ENCODE measurements at regions not wholly inside any gene's neighbourhood (a gene's known extent, or its start where the extent isn't known, plus 50 kb on each side); places are given as distances from the start of the nearest gene placed in this dataset.
"Not testable (repeated sequence)": the region's sequence is repeated elsewhere in the genome, so short reads cannot be mapped to it uniquely, and the experiment has no call there.

- no peak for DNase-seq
Observed at GRCh38 chr2:184129073-184129472, 469.3 kb upstream of the ZNF804A start.

GRCh38 chr2:184137955-184138354 is 460.4 kb upstream of the ZNF804A start:
- DNase-seq, result no peak

GRCh38 chr2:184141866-184142265 is 456.5 kb upstream of the ZNF804A start:
- no peak for DNase-seq

GRCh38 chr2:184154438-184154837 is 443.9 kb upstream of the ZNF804A start:
- DNase-seq, result peak; percentile 32

- no peak for DNase-seq
Observed at GRCh38 chr2:184155791-184156190, 442.5 kb upstream of the ZNF804A start.

GRCh38 chr2:184157141-184157540 is 441.2 kb upstream of the ZNF804A start:
- no peak for DNase-seq

- DNase-seq, result no peak
Observed at GRCh38 chr2:184162426-184162825, 435.9 kb upstream of the ZNF804A start.

- not testable (repeated sequence) for DNase-seq
Observed at GRCh38 chr2:184168823-184169222, 429.5 kb upstream of the ZNF804A start.

GRCh38 chr2:184169366-184169765 is 429.0 kb upstream of the ZNF804A start:
- no peak for DNase-seq

GRCh38 chr2:184174493-184175104 is 423.7 kb upstream of the ZNF804A start:
- DNase-seq, result no peak

- no peak for DNase-seq
Observed at GRCh38 chr2:184178229-184178628, 420.1 kb upstream of the ZNF804A start.

- DNase-seq, result no peak
Observed at GRCh38 chr2:184186436-184186835, 411.9 kb upstream of the ZNF804A start.

GRCh38 chr2:184187421-184187971 is 410.8 kb upstream of the ZNF804A start:
- no peak for DNase-seq

- DNase-seq, result no peak
Observed at GRCh38 chr2:184190725-184191124, 407.6 kb upstream of the ZNF804A start.

- no peak for DNase-seq
Observed at GRCh38 chr2:184192649-184193048, 405.7 kb upstream of the ZNF804A start.

GRCh38 chr2:184197413-184197812 is 400.9 kb upstream of the ZNF804A start:
- DNase-seq, result no peak

GRCh38 chr2:184198791-184199190 is 399.5 kb upstream of the ZNF804A start:
- DNase-seq, result not testable (repeated sequence)

- DNase-seq, result no peak
Observed at GRCh38 chr2:184199274-184199673, 399.1 kb upstream of the ZNF804A start.

GRCh38 chr2:184201246-184201645 is 397.1 kb upstream of the ZNF804A start:
- DNase-seq, result no peak

GRCh38 chr2:184203661-184204060 is 394.7 kb upstream of the ZNF804A start:
- DNase-seq, result no peak

- DNase-seq, result no peak
Observed at GRCh38 chr2:184205048-184205596, 393.2 kb upstream of the ZNF804A start.

GRCh38 chr2:184206045-184206444 is 392.3 kb upstream of the ZNF804A start:
- DNase-seq, result no peak

GRCh38 chr2:184210329-184210728 is 388.0 kb upstream of the ZNF804A start:
- DNase-seq, result no peak

GRCh38 chr2:184215745-184216144 is 382.6 kb upstream of the ZNF804A start:
- no peak for DNase-seq

GRCh38 chr2:184256611-184257010 is 341.7 kb upstream of the ZNF804A start:
- DNase-seq, result no peak

All from fibroblast of skin of scalp (primary cell).